ENCODE measurements at regions not wholly inside any gene's neighbourhood (a gene's known extent, or its start where the extent isn't known, plus 50 kb on each side); places are given as distances from the start of the nearest gene placed in this dataset.

DNA sequence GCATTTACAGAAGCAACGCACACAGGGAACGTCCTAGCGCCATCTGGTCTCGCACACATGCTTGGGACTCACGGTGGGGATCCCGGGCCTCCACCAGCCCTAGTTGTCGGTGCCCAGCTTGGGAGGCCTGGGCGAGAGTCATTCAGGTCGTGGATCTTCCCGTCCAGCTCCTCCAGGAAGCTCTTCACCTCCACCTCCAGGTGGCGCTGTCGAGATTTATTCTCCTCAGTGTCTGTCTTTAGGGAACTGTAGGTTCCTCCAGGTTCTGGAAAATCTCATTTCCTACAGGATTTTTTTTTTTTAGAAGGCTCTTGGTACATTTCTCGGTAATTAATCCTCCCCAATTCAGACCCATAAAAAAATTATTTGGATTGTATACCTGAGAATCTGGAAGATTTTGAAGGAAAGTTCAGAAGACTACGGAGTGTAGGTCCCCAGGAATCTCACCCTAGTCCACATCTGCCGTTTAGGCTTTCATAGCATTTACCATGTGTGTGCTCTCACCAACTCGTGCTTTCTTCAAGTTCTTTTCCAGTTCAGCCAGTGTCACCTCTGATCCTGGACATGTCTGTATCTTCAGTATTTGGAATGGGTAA is 910.0 kb downstream of the TMEM121 start:
- Histone ChIP-seq H3K9ac (ENCODE audit: insufficient read depth, low read depth, low read length) (no peak overlapping the region), H3K4me3 (replicated peaks in 1 of 3; ENCODE audit: insufficient read depth in 1 of 3, low read depth in 2 of 3, low read length in 3 of 3) (no peak overlapping the region), H3K9me3 (ENCODE audit: low read length) (no peaks in the 10 kb centered on the region), H3K4me1 (ENCODE audit: insufficient read depth, low read length) (no peaks in the 10 kb centered on the region), H3K27ac (ENCODE audit: extremely low read length, insufficient read depth, low read length) (no peak overlapping the region), H3K27me3 (ENCODE audit: control insufficient read depth in 1 of 2, insufficient read depth in 2 of 2, low read length in 2 of 2) (no peaks in the 10 kb centered on the region), H4K20me1 (ENCODE audit: insufficient read depth, low read length) (no peaks in the 10 kb centered on the region), H3K79me2 (ENCODE audit: insufficient read depth, low read length) (no peaks in the 10 kb centered on the region), H3K4me2 (ENCODE audit: low read depth, low read length) (no peak overlapping the region), H3K36me3 (replicated peaks in 1 of 2; ENCODE audit: control insufficient read depth in 1 of 2, insufficient read depth in 2 of 2, low read length in 2 of 2) (no peaks in the 10 kb centered on the region), H2AFZ (ENCODE audit: low read length) (no peak overlapping the region)
- WGBS (ENCODE audit: low lambda C conversion rate) = no CpG with 5 or more reads among the region's 16 CpGs
- intact Hi-C loops (cut with micrococcal nuclease; ENCODE audit: unreplicated experiment) = no loop called here
- no TSS peak for BruUV-seq (replicated peaks)
- no peak for FAIRE-seq
- DNase-seq (ENCODE audit: low spot score) = no peak
- ChIA-PET CTCF (ENCODE audit: low intra/inter-chr PET ratio, low total read pairs) (no interaction called here), POLR2A (no interaction called here)
- TF ChIP-seq, protein P1, sequence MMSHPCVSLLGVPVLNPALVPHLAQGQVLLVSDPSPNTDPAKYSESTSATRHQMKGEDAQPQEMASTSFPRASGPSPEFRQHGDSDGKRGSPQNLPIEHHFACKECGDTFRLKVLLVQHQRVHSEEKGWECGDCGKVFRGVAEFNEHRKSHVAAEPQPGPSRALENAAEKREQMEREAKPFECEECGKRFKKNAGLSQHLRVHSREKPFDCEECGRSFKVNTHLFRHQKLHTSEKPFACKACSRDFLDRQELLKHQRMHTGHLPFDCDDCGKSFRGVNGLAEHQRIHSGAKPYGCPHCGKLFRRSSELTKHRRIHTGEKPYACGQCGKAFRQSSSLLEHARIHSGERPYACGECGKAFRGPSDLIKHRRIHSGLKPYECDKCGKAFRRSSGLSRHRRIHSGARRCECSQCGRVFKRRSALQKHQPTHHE (CRISPR knock-in tag; IDR thresholded peaks at IDR 0.05; ENCODE audit: borderline replicate concordance) = no peak
- no peak for TF ChIP-seq JARID2 (CRISPR knock-in tag; IDR thresholded peaks at IDR 0.05; ENCODE audit: insufficient replicate concordance)
- ATAC-seq = no peak
- in situ Hi-C loops (cut with HindIII; ENCODE audit: extremely low pct_ligation_motif_present, low pct_unique_long_range_greater_than_20kb) = no loop called here

GRCh38 chr14:106442857-106443256 is 916.5 kb downstream of the TMEM121 start:
- ChIA-PET CTCF (ENCODE audit: low intra/inter-chr PET ratio, low total read pairs) (no interaction called here), POLR2A (no interaction called here)
- Histone ChIP-seq H4K20me1 (ENCODE audit: insufficient read depth, low read length) (no peaks in the 10 kb centered on the region), H3K79me2 (ENCODE audit: insufficient read depth, low read length) (no peaks in the 10 kb centered on the region), H3K4me2 (ENCODE audit: low read depth, low read length) (no peak overlapping the region), H3K9ac (ENCODE audit: insufficient read depth, low read depth, low read length) (no peak overlapping the region), H3K4me1 (ENCODE audit: insufficient read depth, low read length) (no peaks in the 10 kb centered on the region), H3K27me3 (ENCODE audit: control insufficient read depth in 1 of 2, insufficient read depth in 2 of 2, low read length in 2 of 2) (no peaks in the 10 kb centered on the region), H3K4me3 (replicated peaks in 1 of 3; ENCODE audit: insufficient read depth in 1 of 3, low read depth in 2 of 3, low read length in 3 of 3) (no peak overlapping the region), H3K9me3 (ENCODE audit: low read length) (no peaks in the 10 kb centered on the region), H2AFZ (ENCODE audit: low read length) (no peak overlapping the region), H3K27ac (ENCODE audit: extremely low read length, insufficient read depth, low read length) (no peak overlapping the region), H3K36me3 (replicated peaks in 1 of 2; ENCODE audit: control insufficient read depth in 1 of 2, insufficient read depth in 2 of 2, low read length in 2 of 2) (no peaks in the 10 kb centered on the region)
- intact Hi-C loops (cut with micrococcal nuclease; ENCODE audit: unreplicated experiment) = no loop called here
- DNase-seq (ENCODE audit: low spot score) (no peak), FAIRE-seq (no peak), ATAC-seq (no peak)
- in situ Hi-C loops (cut with HindIII; ENCODE audit: extremely low pct_ligation_motif_present, low pct_unique_long_range_greater_than_20kb) = no loop called here
- no TSS peak for BruUV-seq (replicated peaks)
- WGBS (ENCODE audit: low lambda C conversion rate) = no CpG with 5 or more reads among the region's 7 CpGs
- TF ChIP-seq NFE2L1 (CRISPR knock-in tag; IDR thresholded peaks at IDR 0.05; ENCODE audit: borderline replicate concordance) (no peak), NKX3-1 (CRISPR knock-in tag; IDR thresholded peaks at IDR 0.05) (no peak), CAMTA2 (CRISPR knock-in tag; IDR thresholded peaks at IDR 0.05; ENCODE audit: borderline replicate concordance) (no peak), DBP (CRISPR knock-in tag; IDR thresholded peaks at IDR 0.05; ENCODE audit: not compliant biosample characterization) (no peak), ZNF597 (CRISPR knock-in tag; IDR thresholded peaks at IDR 0.05) (no peak), KDM4B (CRISPR knock-in tag; IDR thresholded peaks at IDR 0.05) (no peak), ZNF33A (CRISPR knock-in tag; IDR thresholded peaks at IDR 0.05; ENCODE audit: borderline replicate concordance) (no peak), ZNF792 (CRISPR knock-in tag; IDR thresholded peaks at IDR 0.05) (no peak), CTCF (CRISPR knock-in tag; IDR thresholded peaks at IDR 0.05) (no peak)

Measured in HepG2 (cell line).